ENCODE measurements at regions not wholly inside any gene's neighbourhood (a gene's known extent, or its start where the extent isn't known, plus 50 kb on each side); places are given as distances from the start of the nearest gene placed in this dataset.
"Not testable (repeated sequence)": the region's sequence is repeated elsewhere in the genome, so short reads cannot be mapped to it uniquely, and the experiment has no call there.

GRCh38 chr2:131639001-131639620, 111.4 kb downstream of the CCDC74A start:
- intact Hi-C loops (cut with micrococcal nuclease), result not testable (repeated sequence)

GRCh38 chr2:131641414-131642206, 113.9 kb downstream of the CCDC74A start:
- intact Hi-C loops (cut with micrococcal nuclease), result no loop called here

GRCh38 chr2:131643180-131643579, 115.5 kb downstream of the CCDC74A start:
- intact Hi-C loops (cut with micrococcal nuclease), result not testable (repeated sequence)

- intact Hi-C loops (cut with micrococcal nuclease), result no loop called here
Observed at GRCh38 chr2:131645177-131645765, 117.6 kb downstream of the CCDC74A start.

GRCh38 chr2:131646220-131646619, 118.5 kb downstream of the CCDC74A start:
- intact Hi-C loops (cut with micrococcal nuclease), result not testable (repeated sequence)

GRCh38 chr2:131646669-131647297, 119.1 kb downstream of the CCDC74A start:
- intact Hi-C loops (cut with micrococcal nuclease), result no loop called here

- intact Hi-C loops (cut with micrococcal nuclease), result not testable (repeated sequence)
Observed at GRCh38 chr2:131648565-131648964, 120.9 kb downstream of the CCDC74A start.

GRCh38 chr2:131652246-131652645, 124.6 kb downstream of the CCDC74A start:
- intact Hi-C loops (cut with micrococcal nuclease), result not testable (repeated sequence)

GRCh38 chr2:131654107-131654506, 126.4 kb downstream of the CCDC74A start:
- intact Hi-C loops (cut with micrococcal nuclease), result not testable (repeated sequence)

GRCh38 chr2:131656816-131657633, 129.3 kb downstream of the CCDC74A start:
- intact Hi-C loops (cut with micrococcal nuclease), result no loop called here

- intact Hi-C loops (cut with micrococcal nuclease), result no loop called here
Observed at GRCh38 chr2:131657895-131658768, 130.4 kb downstream of the CCDC74A start.

- intact Hi-C loops (cut with micrococcal nuclease), result no loop called here
Observed at GRCh38 chr2:131658769-131659131, 131.1 kb downstream of the CCDC74A start.

- intact Hi-C loops (cut with micrococcal nuclease), result no loop called here
Observed at GRCh38 chr2:131659168-131659572, 131.5 kb downstream of the CCDC74A start.

- intact Hi-C loops (cut with micrococcal nuclease), result not testable (repeated sequence)
Observed at GRCh38 chr2:131661101-131661782, 133.6 kb downstream of the CCDC74A start.

- intact Hi-C loops (cut with micrococcal nuclease), result not testable (repeated sequence)
Observed at GRCh38 chr2:131661884-131662535, 134.3 kb downstream of the CCDC74A start.

- intact Hi-C loops (cut with micrococcal nuclease), result not testable (repeated sequence)
Observed at GRCh38 chr2:131663501-131663900, 135.8 kb downstream of the CCDC74A start.

GRCh38 chr2:131665716-131666115, 138.0 kb downstream of the CCDC74A start:
- intact Hi-C loops (cut with micrococcal nuclease), result not testable (repeated sequence)

- intact Hi-C loops (cut with micrococcal nuclease), result not testable (repeated sequence)
Observed at GRCh38 chr2:131668794-131669540, 141.3 kb downstream of the CCDC74A start.
